H1 (cell line): ENCODE measurements at regions not wholly inside any gene's neighbourhood (a gene's known extent, or its start where the extent isn't known, plus 50 kb on each side); places are given as distances from the start of the nearest gene placed in this dataset.

Experiments used
- CHD7 ChIP-seq: fragments of 300-600 bp; sonication (generic); IDR thresholded peaks from 2 replicates; pipeline ENCODE4 v1.7.1; 2012; ENCODE audit warnings: low read length, moderate library complexity, mild to moderate bottlenecking, inconsistent platforms; ENCODE audit not compliant: insufficient replicate concordance
- EGR1 ChIP-seq: IDR thresholded peaks from 2 replicates; pipeline ENCODE4 v1.6.1; 2011; ENCODE audit warnings: low read depth, low read length, borderline replicate concordance
- SIRT6 ChIP-seq: IDR thresholded peaks from one replicate; pipeline ENCODE4 v1.7.1; 2012; ENCODE audit warnings: low read length, inconsistent platforms
- SIX5 ChIP-seq: IDR thresholded peaks from 2 replicates; pipeline ENCODE4 v1.6.1; 2011; ENCODE audit warnings: mild to moderate bottlenecking, low read depth, low read length
- TF ChIP-seq, protein P1 (sequence below): IDR thresholded peaks from 2 replicates; pipeline ENCODE4 v1.6.1; 2012; ENCODE audit warnings: low read length, inconsistent platforms
- TF ChIP-seq, protein P2 (sequence below), 3 experiments: IDR thresholded peaks; 1 replicate in 2 of 3; 2 replicates in 1 of 3; pipeline versions ENCODE4 v1.5.1 to v1.6.1; 2011; ENCODE audit warnings: low read length in 3 of 3, mild to moderate bottlenecking in 3 of 3, inconsistent platforms in 2 of 3, low read depth in 1 of 3, moderate library complexity in 1 of 3; ENCODE audit not compliant: insufficient read depth in 1 of 3; ENCODE audit errors: control extremely low read depth in 1 of 3
- TF ChIP-seq, protein P3 (sequence below): IDR thresholded peaks from 2 replicates; pipeline ENCODE4 v1.6.1; 2012; ENCODE audit warnings: inconsistent platforms

- TF ChIP-seq CHD7 (no peak), EGR1 (no peak), SIX5 (no peak), SIRT6 (no peak)
- TF ChIP-seq, protein P1, sequence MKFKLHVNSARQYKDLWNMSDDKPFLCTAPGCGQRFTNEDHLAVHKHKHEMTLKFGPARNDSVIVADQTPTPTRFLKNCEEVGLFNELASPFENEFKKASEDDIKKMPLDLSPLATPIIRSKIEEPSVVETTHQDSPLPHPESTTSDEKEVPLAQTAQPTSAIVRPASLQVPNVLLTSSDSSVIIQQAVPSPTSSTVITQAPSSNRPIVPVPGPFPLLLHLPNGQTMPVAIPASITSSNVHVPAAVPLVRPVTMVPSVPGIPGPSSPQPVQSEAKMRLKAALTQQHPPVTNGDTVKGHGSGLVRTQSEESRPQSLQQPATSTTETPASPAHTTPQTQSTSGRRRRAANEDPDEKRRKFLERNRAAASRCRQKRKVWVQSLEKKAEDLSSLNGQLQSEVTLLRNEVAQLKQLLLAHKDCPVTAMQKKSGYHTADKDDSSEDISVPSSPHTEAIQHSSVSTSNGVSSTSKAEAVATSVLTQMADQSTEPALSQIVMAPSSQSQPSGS, result no peak
- TF ChIP-seq, protein P2, sequence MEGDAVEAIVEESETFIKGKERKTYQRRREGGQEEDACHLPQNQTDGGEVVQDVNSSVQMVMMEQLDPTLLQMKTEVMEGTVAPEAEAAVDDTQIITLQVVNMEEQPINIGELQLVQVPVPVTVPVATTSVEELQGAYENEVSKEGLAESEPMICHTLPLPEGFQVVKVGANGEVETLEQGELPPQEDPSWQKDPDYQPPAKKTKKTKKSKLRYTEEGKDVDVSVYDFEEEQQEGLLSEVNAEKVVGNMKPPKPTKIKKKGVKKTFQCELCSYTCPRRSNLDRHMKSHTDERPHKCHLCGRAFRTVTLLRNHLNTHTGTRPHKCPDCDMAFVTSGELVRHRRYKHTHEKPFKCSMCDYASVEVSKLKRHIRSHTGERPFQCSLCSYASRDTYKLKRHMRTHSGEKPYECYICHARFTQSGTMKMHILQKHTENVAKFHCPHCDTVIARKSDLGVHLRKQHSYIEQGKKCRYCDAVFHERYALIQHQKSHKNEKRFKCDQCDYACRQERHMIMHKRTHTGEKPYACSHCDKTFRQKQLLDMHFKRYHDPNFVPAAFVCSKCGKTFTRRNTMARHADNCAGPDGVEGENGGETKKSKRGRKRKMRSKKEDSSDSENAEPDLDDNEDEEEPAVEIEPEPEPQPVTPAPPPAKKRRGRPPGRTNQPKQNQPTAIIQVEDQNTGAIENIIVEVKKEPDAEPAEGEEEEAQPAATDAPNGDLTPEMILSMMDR (IDR thresholded peaks at IDR 0.05; ENCODE audit: control extremely low read depth in 1 of 3, insufficient read depth in 1 of 3, low read depth in 1 of 3, low read length in 3 of 3), result no peak
- TF ChIP-seq, protein P3, sequence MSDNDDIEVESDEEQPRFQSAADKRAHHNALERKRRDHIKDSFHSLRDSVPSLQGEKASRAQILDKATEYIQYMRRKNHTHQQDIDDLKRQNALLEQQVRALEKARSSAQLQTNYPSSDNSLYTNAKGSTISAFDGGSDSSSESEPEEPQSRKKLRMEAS, result no peak
Measured at GRCh38 chr2:52356556-52356955, 1324.6 kb upstream of the NRXN1 start (continued).
